ACC112 (cell line): ENCODE measurements at regions not wholly inside any gene's neighbourhood (a gene's known extent, or its start where the extent isn't known, plus 50 kb on each side); places are given as distances from the start of the nearest gene placed in this dataset.

Experiments used
- H2AFZ ChIP-seq: fragments of 200-600 bp; sonication (generic); one replicate; pipeline ENCODE4 v1.6.0; 2017; ENCODE audit warnings: antibody characterized with exemption, low read length; ENCODE audit not compliant: unreplicated experiment
- H3K27ac ChIP-seq: fragments of 200-600 bp; sonication (generic); 2 replicates; pipeline ENCODE4 v1.5.1; 2014; ENCODE audit warnings: low read depth, mild to moderate bottlenecking, antibody characterized with exemption, low read length, moderate library complexity
- H3K27me3 ChIP-seq: fragments of 200-600 bp; sonication (generic); 2 replicates; pipeline ENCODE4 v1.6.1; 2014; ENCODE audit warnings: mild to moderate bottlenecking, antibody characterized with exemption, low read length, moderate library complexity, mixed read lengths; ENCODE audit not compliant: insufficient read depth
- H3K36me3 ChIP-seq: fragments of 200-600 bp; sonication (generic); 2 replicates; pipeline ENCODE4 v1.6.1; 2016; ENCODE audit warnings: mild to moderate bottlenecking, antibody characterized with exemption, low read length, moderate library complexity, mixed read lengths; ENCODE audit not compliant: insufficient read depth
- H3K4me1 ChIP-seq: fragments of 200-600 bp; sonication (generic); one replicate; pipeline ENCODE4 v1.6.1; 2016; ENCODE audit warnings: low read length, mixed read lengths; ENCODE audit not compliant: insufficient read depth, unreplicated experiment, control insufficient read depth
- H3K4me3 ChIP-seq: fragments of 200-600 bp; sonication (generic); 2 replicates; pipeline ENCODE4 v1.5.1; 2014; ENCODE audit warnings: mild to moderate bottlenecking, low read depth, low read length
- H3K79me2 ChIP-seq: fragments of 200-600 bp; sonication (generic); one replicate; pipeline ENCODE4 v1.6.0; 2016; ENCODE audit warnings: low read length; ENCODE audit not compliant: control insufficient read depth, unreplicated experiment, insufficient read depth

DNA sequence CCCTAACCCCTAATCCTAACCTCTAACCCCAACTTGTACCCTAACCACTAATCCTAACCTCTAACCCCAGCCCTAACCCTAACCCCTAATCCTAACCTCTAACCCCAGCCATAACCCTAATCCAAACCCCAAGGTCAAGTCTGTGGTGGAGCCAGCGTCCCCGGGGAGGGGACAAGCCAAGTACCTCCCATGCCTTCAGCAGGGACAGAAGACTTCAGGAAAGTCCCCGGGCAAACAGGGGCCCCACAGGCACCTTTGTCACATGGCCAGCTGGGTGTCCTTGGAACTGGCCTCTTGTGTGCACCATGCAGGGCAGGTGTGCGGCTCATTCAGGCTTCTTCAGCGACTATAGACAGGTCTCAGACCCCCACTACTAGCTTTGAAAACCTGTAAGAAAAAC is 555.8 kb downstream of the BRD1 start:
- Histone ChIP-seq H3K27ac (no peak overlapping the region), H3K4me3 (no peak overlapping the region), H3K79me2 (no peaks in the 10 kb centered on the region), H3K4me1 (no peaks in the 10 kb centered on the region), H3K27me3 (no peaks in the 10 kb centered on the region), H2AFZ (no peak overlapping the region), H3K36me3 (no peaks in the 10 kb centered on the region)

DNA sequence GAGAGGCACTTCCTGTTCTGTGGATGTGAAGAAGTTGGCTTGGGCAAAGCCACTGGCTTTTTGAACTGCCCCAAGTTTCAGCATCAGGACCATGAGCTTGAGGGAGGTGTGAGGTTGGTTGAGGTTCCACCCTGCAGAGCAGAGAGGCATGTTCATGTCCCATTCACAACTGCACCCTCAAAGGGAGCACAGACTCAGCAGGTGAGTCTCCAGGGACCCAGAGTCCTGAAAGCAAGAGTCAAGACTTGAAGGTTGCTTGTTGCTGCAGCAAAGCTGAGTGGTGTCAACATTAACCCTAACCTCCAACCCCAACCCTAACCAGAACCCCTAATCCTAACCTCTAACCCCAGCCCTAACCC is 556.3 kb downstream of the BRD1 start:
- Histone ChIP-seq H3K36me3 (no peaks in the 10 kb centered on the region), H2AFZ (no peak overlapping the region), H3K4me3 (no peak overlapping the region), H3K79me2 (no peaks in the 10 kb centered on the region), H3K4me1 (no peaks in the 10 kb centered on the region), H3K27me3 (no peaks in the 10 kb centered on the region), H3K27ac (no peak overlapping the region)

DNA sequence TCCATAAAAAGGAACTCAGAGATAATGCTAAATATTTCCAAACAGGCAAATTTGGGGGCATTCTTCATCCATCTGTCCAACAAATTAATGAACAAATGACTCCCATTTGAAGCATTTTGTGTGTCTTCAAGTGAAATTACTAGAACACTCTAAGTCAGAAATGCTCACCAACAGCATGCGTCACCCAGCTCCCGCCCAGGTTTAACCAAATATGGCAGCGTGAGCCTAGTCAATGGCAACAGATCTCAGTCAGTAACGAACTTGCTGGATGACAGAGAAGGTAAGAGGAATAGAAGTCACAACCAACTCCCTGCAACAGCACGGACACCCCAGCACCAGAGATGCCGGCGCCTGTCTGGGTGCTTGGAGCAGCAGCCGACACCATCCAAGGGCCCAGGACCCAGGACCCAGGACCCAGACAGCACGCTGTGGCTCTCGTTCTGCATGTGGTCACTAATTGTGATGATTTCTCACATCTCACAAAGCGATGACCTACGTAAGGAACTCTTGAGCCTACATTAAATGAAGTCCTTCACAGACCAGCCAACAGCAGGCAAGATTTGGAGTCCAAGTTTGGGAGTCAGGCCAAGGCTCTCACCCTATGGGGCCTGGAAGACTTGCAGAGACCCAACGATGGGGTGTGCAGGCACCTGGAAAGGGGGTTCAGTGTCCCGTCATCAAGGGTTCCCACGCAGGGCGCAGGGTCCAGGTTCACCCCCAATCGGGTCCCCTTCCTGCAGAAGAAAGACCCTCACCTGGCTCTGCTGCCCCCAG is 556.9 kb downstream of the BRD1 start:
- H3K4me1 ChIP-seq, result no peaks in the 10 kb centered on the region
- H2AFZ ChIP-seq, result no peak overlapping the region
- H3K79me2 ChIP-seq, result no peaks in the 10 kb centered on the region
- no peaks in the 10 kb centered on the region for H3K27me3 ChIP-seq
- no peak overlapping the region for H3K27ac ChIP-seq
- no peaks in the 10 kb centered on the region for H3K36me3 ChIP-seq
- no peak overlapping the region for H3K4me3 ChIP-seq

DNA sequence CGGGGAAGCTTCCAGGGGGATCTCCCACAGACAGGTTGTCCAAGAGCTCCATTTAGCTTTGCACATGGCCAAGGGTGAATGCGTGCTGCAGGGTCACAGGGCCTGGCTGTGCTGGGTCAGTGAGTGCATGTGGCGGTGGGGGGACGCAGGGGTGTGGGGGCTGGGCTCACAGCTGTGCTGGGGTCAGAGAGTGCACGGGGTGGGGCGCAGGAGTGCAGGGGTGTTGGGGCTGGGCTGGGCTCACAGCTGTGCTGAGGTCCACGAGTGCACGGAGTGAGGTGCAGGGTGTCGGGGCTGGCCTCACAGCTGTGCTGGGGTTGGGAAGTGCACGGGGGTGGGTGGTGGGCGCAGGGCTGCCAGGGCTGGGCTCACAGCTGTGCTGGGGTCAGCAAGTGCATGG is 557.7 kb downstream of the BRD1 start:
- Histone ChIP-seq H3K36me3 (no peaks in the 10 kb centered on the region), H3K4me3 (no peak overlapping the region), H3K27ac (no peak overlapping the region), H2AFZ (no peak overlapping the region), H3K4me1 (no peaks in the 10 kb centered on the region), H3K79me2 (no peaks in the 10 kb centered on the region), H3K27me3 (no peaks in the 10 kb centered on the region)

DNA sequence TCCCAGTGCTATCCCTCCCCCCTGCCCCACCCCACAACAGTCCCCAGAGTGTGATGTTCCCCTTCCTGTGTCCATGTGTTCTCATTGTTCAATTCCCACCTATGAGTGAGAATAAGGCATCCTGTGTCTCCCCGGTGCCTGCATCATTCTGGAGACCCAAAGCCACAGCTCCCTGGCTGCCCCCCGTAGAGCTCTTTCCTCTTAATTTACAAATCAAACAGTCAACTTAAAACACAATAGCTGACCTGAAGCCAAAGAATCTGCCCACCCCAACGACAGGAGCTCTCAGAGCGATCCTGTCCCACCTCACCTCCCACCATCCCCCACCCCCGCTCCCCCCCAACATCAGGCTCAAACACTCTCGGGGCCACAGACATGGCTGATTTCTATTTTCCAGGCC is 558.3 kb downstream of the BRD1 start:
- Histone ChIP-seq H3K36me3 (no peaks in the 10 kb centered on the region), H3K79me2 (no peaks in the 10 kb centered on the region), H3K4me1 (no peaks in the 10 kb centered on the region), H2AFZ (no peak overlapping the region), H3K4me3 (no peak overlapping the region), H3K27me3 (no peaks in the 10 kb centered on the region), H3K27ac (no peak overlapping the region)

DNA sequence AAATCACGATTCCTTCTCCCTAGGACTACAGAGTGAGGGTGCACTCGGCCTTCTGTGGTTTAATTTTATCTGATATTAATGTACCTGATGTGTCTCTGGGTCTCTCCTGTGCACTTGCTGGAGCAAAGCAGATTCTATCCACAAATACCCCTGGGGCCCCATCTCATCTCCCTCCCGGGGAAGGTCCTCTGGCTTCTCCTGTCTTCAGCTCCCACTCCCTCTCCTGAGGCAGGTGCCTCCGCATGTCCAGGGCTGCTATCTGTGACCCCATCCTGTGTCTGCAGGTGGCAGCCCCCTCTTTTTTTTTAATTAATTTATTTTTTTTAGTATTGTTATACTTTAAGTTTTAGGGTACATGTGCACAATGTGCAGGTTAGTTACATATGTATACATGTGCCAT is 558.7 kb downstream of the BRD1 start:
- Histone ChIP-seq H3K27ac (no peak overlapping the region), H3K27me3 (no peaks in the 10 kb centered on the region), H3K4me1 (no peaks in the 10 kb centered on the region), H2AFZ (no peak overlapping the region), H3K79me2 (no peaks in the 10 kb centered on the region), H3K4me3 (no peak overlapping the region), H3K36me3 (no peaks in the 10 kb centered on the region)

DNA sequence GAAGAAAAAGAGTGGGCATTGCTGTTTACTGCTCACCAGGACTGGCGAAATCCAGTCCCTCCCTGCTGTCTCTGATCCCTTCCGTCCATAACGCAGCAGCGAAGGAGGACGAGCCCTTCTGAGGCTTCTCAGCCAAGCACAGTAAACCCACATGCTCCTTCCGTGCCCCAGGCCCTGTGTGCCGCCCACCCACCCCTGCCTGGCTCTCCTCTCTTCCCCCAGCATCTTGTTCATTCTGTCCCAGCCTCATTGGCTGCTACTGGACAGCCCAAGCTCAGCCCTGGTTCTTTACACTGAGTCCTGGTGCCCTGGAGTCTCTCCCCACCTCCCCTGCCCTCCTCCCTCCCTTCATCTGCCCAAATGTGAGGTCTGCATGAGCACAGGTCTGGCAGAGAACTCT is 559.7 kb downstream of the BRD1 start:
- Histone ChIP-seq H3K27ac (no peak overlapping the region), H3K36me3 (no peaks in the 10 kb centered on the region), H3K4me3 (no peak overlapping the region), H3K4me1 (no peaks in the 10 kb centered on the region), H3K79me2 (no peaks in the 10 kb centered on the region), H2AFZ (no peak overlapping the region), H3K27me3 (no peaks in the 10 kb centered on the region)

DNA sequence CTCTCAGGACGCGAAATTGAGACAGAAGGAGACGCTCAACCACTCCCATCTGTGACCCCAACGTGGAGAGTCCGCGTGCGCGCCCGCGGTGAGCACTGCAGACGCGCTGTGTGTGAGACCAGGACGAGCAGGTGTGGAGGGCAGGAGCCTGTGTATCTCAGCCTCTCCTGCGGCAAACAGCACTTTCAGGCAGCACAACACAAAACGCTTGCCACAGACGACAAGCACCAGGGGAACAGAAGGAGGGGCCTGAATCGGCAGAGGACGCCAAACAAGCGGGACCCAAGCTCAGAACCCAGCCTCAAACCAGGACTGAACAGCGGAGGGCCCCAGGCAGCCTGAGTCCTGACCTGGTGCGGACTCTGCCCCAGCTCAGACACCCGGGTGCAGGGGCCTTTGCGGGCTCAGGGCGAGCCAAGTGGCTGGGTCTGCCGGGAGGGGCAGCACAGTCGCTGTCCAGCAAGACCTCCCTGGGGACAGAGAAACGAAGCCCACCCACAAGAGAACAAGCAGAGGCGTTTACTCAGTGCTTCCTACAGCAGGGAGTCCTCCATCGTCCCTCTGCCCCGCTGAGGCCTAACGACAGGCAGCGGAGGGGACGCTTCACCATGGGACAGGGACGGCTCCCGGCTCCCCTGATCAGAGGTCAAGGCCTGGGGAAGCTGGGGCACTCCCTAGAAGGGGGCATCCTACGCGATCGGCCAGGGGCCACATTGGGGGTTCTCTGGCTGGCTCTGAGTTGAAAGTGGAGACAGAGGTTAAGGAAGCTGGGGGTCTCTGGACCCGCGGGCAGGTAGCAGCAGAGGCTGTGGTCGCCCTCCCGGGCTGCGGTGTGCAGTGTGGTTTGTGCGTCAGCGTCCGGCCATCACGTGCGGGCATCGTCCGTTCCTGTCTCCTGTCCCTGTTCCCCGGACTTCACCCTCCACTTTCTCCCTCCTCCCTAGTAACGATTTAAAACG is 560.8 kb downstream of the BRD1 start:
- no peaks in the 10 kb centered on the region for H3K79me2 ChIP-seq
- H3K27me3 ChIP-seq, result no peaks in the 10 kb centered on the region
- no peak overlapping the region for H3K4me3 ChIP-seq
- no peaks in the 10 kb centered on the region for H3K4me1 ChIP-seq
- H3K27ac ChIP-seq, result no peak overlapping the region
- H3K36me3 ChIP-seq, result no peaks in the 10 kb centered on the region
- no peak overlapping the region for H2AFZ ChIP-seq

DNA sequence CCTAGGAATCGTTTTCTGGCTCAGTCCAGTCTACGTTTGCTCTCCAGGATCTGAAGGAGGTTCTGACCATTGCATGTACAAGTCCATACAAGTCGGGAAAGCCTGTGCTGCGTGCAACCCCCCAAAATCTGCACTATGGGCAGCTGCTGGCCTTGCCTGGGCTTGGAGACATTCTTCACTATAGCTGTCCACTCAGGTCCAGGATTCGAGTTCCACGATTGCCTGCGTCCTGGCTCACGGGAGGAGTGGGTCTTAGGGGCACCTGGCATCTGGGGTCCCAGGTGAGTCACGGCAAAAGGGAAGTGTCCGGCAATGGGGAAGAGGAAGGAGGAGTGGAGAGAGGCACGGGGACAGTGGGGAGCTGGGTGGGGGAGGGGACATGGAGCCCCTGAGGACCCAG is 563.0 kb downstream of the BRD1 start:
- Histone ChIP-seq H3K36me3 (no peaks in the 10 kb centered on the region), H3K27ac (no peak overlapping the region), H3K79me2 (no peaks in the 10 kb centered on the region), H2AFZ (no peak overlapping the region), H3K4me3 (no peak overlapping the region), H3K27me3 (no peaks in the 10 kb centered on the region), H3K4me1 (no peaks in the 10 kb centered on the region)

DNA sequence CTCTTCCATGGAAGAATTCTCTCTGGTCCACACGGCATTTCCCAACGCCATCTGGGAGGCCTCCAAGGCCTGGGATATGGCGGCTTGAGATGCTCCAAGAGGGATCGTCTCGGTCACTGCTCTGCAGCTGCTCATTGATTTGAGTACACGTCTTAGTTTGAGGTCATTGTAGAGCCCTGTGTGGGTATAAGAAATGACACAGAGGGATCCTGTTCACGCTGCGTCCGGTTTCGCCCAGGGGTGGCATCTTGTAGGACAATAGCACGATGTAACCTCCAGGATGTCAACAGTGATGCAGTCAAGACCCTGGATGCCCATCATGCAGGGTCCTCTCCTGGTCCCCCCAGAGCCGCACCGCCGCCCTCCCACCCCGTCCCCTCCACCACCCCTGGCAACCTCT is 564.6 kb downstream of the BRD1 start:
- Histone ChIP-seq H2AFZ (no peak overlapping the region), H3K4me1 (no peaks in the 10 kb centered on the region), H3K79me2 (no peaks in the 10 kb centered on the region), H3K4me3 (no peak overlapping the region), H3K27ac (no peak overlapping the region), H3K27me3 (no peaks in the 10 kb centered on the region), H3K36me3 (no peaks in the 10 kb centered on the region)

DNA sequence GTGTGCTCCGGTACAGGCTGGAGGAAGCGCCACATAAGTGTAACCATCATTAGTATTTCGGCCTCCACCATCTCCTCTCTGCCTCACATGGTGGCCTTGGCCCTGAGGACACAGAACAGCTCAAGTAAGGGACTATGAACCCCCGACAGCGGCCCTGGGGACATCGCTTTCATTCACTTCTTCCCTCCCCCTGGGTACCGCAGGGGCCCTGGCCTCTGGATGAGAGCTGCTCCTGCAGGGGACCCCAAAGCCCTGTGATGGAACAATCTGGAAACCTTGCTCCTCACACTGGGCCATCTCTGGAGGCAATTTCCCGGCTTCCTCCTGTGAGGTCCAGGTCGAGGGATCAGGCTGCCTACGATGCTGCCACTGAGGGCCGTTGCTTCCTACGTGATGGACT is 565.5 kb downstream of the BRD1 start:
- no peaks in the 10 kb centered on the region for H3K27me3 ChIP-seq
- no peak overlapping the region for H3K27ac ChIP-seq
- no peaks in the 10 kb centered on the region for H3K4me1 ChIP-seq
- no peaks in the 10 kb centered on the region for H3K79me2 ChIP-seq
- H3K4me3 ChIP-seq, result no peak overlapping the region
- no peaks in the 10 kb centered on the region for H3K36me3 ChIP-seq
- H2AFZ ChIP-seq, result no peak overlapping the region
